ENCODE measurements at regions not wholly inside any gene's neighbourhood (a gene's known extent, or its start where the extent isn't known, plus 50 kb on each side); places are given as distances from the start of the nearest gene placed in this dataset.

DNA sequence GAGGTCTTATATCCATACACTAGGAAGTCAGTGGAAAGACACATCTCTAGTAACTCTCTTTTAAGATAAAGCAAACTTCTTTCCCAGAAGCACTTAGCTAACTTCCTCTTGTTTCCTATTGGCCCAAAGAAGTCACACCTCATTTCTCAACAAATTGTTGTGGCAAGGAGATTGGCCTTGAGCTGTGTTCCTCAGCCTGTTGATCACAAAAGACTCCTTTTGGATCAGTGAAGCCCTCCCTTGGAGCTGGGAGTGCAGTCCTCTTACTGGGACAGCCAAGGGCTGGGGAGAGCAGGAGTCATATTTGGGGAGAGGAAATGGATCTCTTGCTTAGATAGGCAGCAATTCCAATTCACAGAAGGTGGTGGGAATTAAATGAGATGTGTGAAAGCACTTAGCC lies 51.2 kb upstream of the DAPL1 start:
- DNase-seq (ENCODE audit: low spot score), result no peak
- H3K27ac Mint-ChIP-seq (ENCODE audit: unreplicated experiment), result no peak overlapping the region
- H3K27me3 Mint-ChIP-seq (ENCODE audit: unreplicated experiment), result peaks cover 4% of the 10 kb centered on the region
- TF ChIP-seq, protein P1, sequence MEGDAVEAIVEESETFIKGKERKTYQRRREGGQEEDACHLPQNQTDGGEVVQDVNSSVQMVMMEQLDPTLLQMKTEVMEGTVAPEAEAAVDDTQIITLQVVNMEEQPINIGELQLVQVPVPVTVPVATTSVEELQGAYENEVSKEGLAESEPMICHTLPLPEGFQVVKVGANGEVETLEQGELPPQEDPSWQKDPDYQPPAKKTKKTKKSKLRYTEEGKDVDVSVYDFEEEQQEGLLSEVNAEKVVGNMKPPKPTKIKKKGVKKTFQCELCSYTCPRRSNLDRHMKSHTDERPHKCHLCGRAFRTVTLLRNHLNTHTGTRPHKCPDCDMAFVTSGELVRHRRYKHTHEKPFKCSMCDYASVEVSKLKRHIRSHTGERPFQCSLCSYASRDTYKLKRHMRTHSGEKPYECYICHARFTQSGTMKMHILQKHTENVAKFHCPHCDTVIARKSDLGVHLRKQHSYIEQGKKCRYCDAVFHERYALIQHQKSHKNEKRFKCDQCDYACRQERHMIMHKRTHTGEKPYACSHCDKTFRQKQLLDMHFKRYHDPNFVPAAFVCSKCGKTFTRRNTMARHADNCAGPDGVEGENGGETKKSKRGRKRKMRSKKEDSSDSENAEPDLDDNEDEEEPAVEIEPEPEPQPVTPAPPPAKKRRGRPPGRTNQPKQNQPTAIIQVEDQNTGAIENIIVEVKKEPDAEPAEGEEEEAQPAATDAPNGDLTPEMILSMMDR (IDR thresholded peaks at IDR 0.05; ENCODE audit: unreplicated experiment), result no peak
- no peaks in the 10 kb centered on the region for H3K36me3 Mint-ChIP-seq (ENCODE audit: low read depth, unreplicated experiment)
- H3K4me3 Mint-ChIP-seq (ENCODE audit: unreplicated experiment), result no peak overlapping the region
- H3K4me1 Mint-ChIP-seq (ENCODE audit: unreplicated experiment), result peaks cover 40% of the 10 kb centered on the region
- no peaks in the 10 kb centered on the region for H3K9me3 Mint-ChIP-seq (ENCODE audit: unreplicated experiment)

DNA sequence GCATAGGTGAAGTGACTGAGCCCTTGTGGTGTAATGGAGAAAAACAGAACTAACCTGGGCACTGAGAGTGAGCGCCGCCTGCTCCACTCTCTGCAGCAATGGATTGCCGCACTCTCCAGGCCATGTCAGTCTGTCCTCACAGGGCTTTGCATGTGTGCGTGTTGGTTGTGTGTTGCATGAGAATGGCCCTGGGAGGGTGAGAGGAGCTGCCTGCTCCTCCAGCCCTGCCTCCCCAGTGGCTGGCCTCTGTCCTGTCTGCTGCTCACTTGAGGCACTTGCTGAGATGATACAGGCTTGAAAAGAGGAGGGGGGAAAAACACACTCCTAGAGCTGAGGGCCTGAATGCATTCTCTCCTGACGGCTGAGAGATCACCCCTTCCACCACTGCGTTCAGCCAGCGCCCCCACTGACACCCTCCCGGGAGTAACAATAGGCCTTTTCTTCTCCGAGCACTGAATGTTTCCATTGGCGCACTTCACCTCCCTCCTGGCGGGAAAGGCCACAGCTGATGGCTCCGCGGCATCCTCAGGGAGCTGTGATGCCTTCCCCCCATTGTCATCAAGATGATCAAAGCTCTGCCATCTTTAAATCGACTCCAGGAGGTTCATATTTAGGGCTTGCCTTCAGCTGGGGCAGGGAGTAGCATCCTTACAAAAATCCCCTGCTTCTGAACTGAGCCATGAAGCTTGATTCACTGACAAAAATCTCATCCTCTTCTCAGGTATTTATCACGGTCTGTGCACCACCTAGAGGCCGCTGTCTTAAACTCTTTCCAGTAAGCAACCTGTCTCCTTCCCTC lies 49.9 kb upstream of the DAPL1 start:
- H3K27me3 Mint-ChIP-seq (ENCODE audit: unreplicated experiment), result peaks cover 4% of the 10 kb centered on the region
- H3K4me1 Mint-ChIP-seq (ENCODE audit: unreplicated experiment), result peaks cover 38% of the 10 kb centered on the region
- TF ChIP-seq, protein P1 (IDR thresholded peaks at IDR 0.05; ENCODE audit: unreplicated experiment), result no peak
- H3K36me3 Mint-ChIP-seq (ENCODE audit: low read depth, unreplicated experiment), result no peaks in the 10 kb centered on the region
- H3K9me3 Mint-ChIP-seq (ENCODE audit: unreplicated experiment), result no peaks in the 10 kb centered on the region
- no peak overlapping the region for H3K27ac Mint-ChIP-seq (ENCODE audit: unreplicated experiment)
- peak; percentile 63 for DNase-seq (ENCODE audit: low spot score)
- no peak overlapping the region for H3K4me3 Mint-ChIP-seq (ENCODE audit: unreplicated experiment)

All from endothelial cell (in vitro differentiated cells).